ENCODE measurements at regions not wholly inside any gene's neighbourhood (a gene's known extent, or its start where the extent isn't known, plus 50 kb on each side); places are given as distances from the start of the nearest gene placed in this dataset.

DNA sequence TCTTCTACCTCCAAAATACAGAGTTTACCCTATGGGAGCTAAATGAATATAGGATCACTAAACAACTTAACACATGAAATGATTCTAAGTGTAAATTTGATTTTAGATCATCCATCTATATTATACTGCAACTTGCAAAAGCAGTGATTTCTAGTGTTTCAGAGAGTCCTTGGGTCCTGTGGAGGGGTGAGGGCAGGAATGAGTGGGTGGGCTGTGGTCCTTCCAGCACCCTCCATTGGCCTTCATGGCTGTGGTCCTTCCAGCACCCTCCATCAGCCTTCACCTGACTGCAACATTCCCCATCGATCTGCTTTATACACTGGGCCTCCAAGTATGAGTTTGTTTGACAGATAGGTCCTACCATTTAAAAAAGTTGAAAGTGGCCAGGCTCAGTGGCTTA, 70.5 kb downstream of the TTC6 start:
- Histone ChIP-seq H3K27ac (no peak overlapping the region), H3K36me3 (no peaks in the 10 kb centered on the region), H3K27me3 (no peaks in the 10 kb centered on the region), H3K4me1 (no peaks in the 10 kb centered on the region), H3K4me3 (no peak overlapping the region), H3K9me3 (peaks cover 0 to 8% (median 5%) of the 10 kb centered on the region in 3 donors)
- WGBS, 2 donors = 100% methylated on average over 1 of the region's 1 CpG; no CpG with 5 or more reads in 1 of the 2 donors
- TF ChIP-seq, protein P1, sequence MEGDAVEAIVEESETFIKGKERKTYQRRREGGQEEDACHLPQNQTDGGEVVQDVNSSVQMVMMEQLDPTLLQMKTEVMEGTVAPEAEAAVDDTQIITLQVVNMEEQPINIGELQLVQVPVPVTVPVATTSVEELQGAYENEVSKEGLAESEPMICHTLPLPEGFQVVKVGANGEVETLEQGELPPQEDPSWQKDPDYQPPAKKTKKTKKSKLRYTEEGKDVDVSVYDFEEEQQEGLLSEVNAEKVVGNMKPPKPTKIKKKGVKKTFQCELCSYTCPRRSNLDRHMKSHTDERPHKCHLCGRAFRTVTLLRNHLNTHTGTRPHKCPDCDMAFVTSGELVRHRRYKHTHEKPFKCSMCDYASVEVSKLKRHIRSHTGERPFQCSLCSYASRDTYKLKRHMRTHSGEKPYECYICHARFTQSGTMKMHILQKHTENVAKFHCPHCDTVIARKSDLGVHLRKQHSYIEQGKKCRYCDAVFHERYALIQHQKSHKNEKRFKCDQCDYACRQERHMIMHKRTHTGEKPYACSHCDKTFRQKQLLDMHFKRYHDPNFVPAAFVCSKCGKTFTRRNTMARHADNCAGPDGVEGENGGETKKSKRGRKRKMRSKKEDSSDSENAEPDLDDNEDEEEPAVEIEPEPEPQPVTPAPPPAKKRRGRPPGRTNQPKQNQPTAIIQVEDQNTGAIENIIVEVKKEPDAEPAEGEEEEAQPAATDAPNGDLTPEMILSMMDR (IDR thresholded peaks at IDR 0.05) = no peak
- TF ChIP-seq POLR2A (IDR thresholded peaks at IDR 0.05) = no peak
- DNase-seq = no peak
- intact Hi-C loops (cut with DNase I) = no loop called here

- WGBS, 2 donors = 33 to 36% methylated on average over 1 of the region's 1 CpG
- intact Hi-C loops (cut with DNase I) = no loop called here
These were observed 73.2 kb downstream of the TTC6 start for GRCh38 chr14:37668646-37669045.

DNA sequence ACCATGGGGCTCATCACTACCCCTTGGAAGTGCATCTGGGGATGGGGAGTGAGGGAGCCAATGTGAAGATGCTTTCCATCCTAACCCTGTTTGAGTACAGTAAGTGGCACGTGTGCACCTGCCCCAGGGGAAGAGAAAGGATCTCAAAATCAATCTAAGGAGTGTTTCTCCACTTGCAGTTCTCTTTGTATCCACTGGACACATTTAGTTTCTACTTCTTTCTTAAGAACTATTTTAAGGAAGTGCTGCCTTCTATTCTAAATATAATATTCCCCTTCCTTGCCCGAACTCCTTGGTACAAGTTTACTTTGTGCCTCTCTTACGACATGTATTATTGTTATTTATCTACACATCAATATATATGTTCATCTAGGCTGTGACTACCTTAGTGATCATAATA, 73.8 kb downstream of the TTC6 start:
- no peaks in the 10 kb centered on the region for H3K27me3 ChIP-seq
- intact Hi-C loops (cut with DNase I) = no loop called here
- H3K4me3 ChIP-seq = no peak overlapping the region
- no peaks in the 10 kb centered on the region for H3K4me1 ChIP-seq
- no peak overlapping the region for H3K27ac ChIP-seq
- WGBS, 2 donors = 59 to 65% methylated on average over 3 of the region's 3 CpGs
- H3K9me3 ChIP-seq = no peaks in the 10 kb centered on the region
- H3K36me3 ChIP-seq = no peaks in the 10 kb centered on the region
- TF ChIP-seq, protein P1 (IDR thresholded peaks at IDR 0.05) = no peak
- no peak for TF ChIP-seq POLR2A (IDR thresholded peaks at IDR 0.05)
- no peak for DNase-seq

More at GRCh38 chr14:37668646-37669045, 73.2 kb downstream of the TTC6 start:
- no peak overlapping the region for H3K4me3 ChIP-seq
- no peak overlapping the region for H3K27ac ChIP-seq
- H3K4me1 ChIP-seq = no peaks in the 10 kb centered on the region
- DNase-seq = no peak
- no peaks in the 10 kb centered on the region for H3K9me3 ChIP-seq
- no peak for TF ChIP-seq POLR2A (IDR thresholded peaks at IDR 0.05)
- TF ChIP-seq, protein P1 (IDR thresholded peaks at IDR 0.05) = no peak
- no peaks in the 10 kb centered on the region for H3K36me3 ChIP-seq
- no peaks in the 10 kb centered on the region for H3K27me3 ChIP-seq

DNA sequence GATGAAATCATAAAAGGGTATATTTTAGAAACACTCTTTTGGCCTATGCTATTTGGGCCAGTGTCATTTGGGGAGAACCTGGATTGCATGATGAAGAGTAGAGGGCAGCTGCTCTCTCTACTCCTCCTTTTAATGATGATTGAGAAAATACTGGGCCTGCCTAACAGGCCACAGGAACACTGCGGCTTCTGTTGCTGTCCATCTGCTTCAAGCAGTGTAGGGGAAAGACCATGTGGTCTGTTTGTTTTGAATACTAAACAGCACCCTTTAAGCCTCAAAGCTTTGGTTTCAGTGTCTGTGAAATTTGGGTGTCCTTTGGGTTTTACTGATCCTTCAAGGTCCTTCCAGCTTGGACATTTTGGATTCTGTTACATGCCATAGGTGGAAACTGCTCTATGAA, 78.0 kb downstream of the TTC6 start:
- Histone ChIP-seq H3K4me3 (no peak overlapping the region), H3K27me3 (no peaks in the 10 kb centered on the region), H3K9me3 (no peaks in the 10 kb centered on the region), H3K27ac (no peak overlapping the region), H3K36me3 (no peaks in the 10 kb centered on the region), H3K4me1 (no peaks in the 10 kb centered on the region)
- intact Hi-C loops (cut with DNase I) = no loop called here
- no peak for TF ChIP-seq POLR2A (IDR thresholded peaks at IDR 0.05)
- TF ChIP-seq, protein P1 (IDR thresholded peaks at IDR 0.05) = no peak
- WGBS, 2 donors = 63 to 100% methylated on average over 1 of the region's 1 CpG
- no peak for DNase-seq

- no peaks in the 10 kb centered on the region for H3K4me1 ChIP-seq
- no peaks in the 10 kb centered on the region for H3K27me3 ChIP-seq
- no peak overlapping the region for H3K27ac ChIP-seq
- DNase-seq = no peak
- intact Hi-C loops (cut with DNase I) = no loop called here
- H3K36me3 ChIP-seq = no peaks in the 10 kb centered on the region
- no peak overlapping the region for H3K4me3 ChIP-seq
- H3K9me3 ChIP-seq = no peaks in the 10 kb centered on the region
- TF ChIP-seq, protein P1 (IDR thresholded peaks at IDR 0.05) = no peak
- TF ChIP-seq POLR2A (IDR thresholded peaks at IDR 0.05) = no peak
- 77 to 89% methylated on average over 3 of the region's 3 CpGs for WGBS, 2 donors
These were observed 83.5 kb downstream of the TTC6 start for GRCh38 chr14:37678916-37679315.
